Chondrocyte (in vitro differentiated cells): ENCODE measurements at regions not wholly inside any gene's neighbourhood (a gene's known extent, or its start where the extent isn't known, plus 50 kb on each side); places are given as distances from the start of the nearest gene placed in this dataset.

Source experiments
- DNase-seq: peaks from one replicate; pipeline ENCODE4 v3.0.0; 2021; ENCODE audit warnings: mixed read lengths, low spot score
- H3K27ac Mint-ChIP-seq: one replicate; pipeline ENCODE4 v1.8.0; 2021; ENCODE audit warnings: mild to moderate bottlenecking, moderate library complexity, mixed read lengths; ENCODE audit not compliant: unreplicated experiment
- H3K27me3 Mint-ChIP-seq: 2 replicates; pipeline ENCODE4 v1.8.0; 2021; ENCODE audit warnings: low read depth, mixed read lengths
- H3K36me3 Mint-ChIP-seq: 2 replicates; pipeline ENCODE4 v1.8.0; 2021; ENCODE audit warnings: low read depth, mixed read lengths
- H3K4me1 Mint-ChIP-seq: 2 replicates; pipeline ENCODE4 v1.8.0; 2021; ENCODE audit warnings: low read depth, mild to moderate bottlenecking, mixed read lengths
- H3K4me3 Mint-ChIP-seq: one replicate; pipeline ENCODE4 v1.8.0; 2021; ENCODE audit warnings: mild to moderate bottlenecking, moderate library complexity, mixed read lengths; ENCODE audit not compliant: unreplicated experiment
- H3K9me3 Mint-ChIP-seq: 2 replicates; pipeline ENCODE4 v1.8.0; 2021; ENCODE audit warnings: low read depth, mixed read lengths
- CTCF ChIP-seq: fragments of 200-600 bp; sonication (generic); IDR thresholded peaks from 2 replicates; pipeline ENCODE4 v1.5.0; 2021; ENCODE audit warnings: antibody characterized with exemption, mild to moderate bottlenecking, moderate library complexity

- no peak for DNase-seq
- peaks cover 5% of the 10 kb centered on the region for H3K4me1 Mint-ChIP-seq
- peaks cover 26% of the 10 kb centered on the region for H3K9me3 Mint-ChIP-seq
- no peaks in the 10 kb centered on the region for H3K27me3 Mint-ChIP-seq
- no peak for TF ChIP-seq CTCF
- no peak overlapping the region for H3K27ac Mint-ChIP-seq
- H3K4me3 Mint-ChIP-seq, result no peak overlapping the region
- H3K36me3 Mint-ChIP-seq, result peaks cover 8% of the 10 kb centered on the region
These were observed 416.8 kb downstream of the CCDC91 start for GRCh38 chr12:28606967-28607557.

- Mint-ChIP-seq H3K4me3 (no peak overlapping the region), H3K27ac (no peak overlapping the region), H3K27me3 (peaks cover 5% of the 10 kb centered on the region), H3K9me3 (peaks cover 30% of the 10 kb centered on the region), H3K36me3 (peaks cover 8% of the 10 kb centered on the region), H3K4me1 (peaks cover 5% of the 10 kb centered on the region)
- no peak for TF ChIP-seq CTCF
- no peak for DNase-seq
These were observed 420.3 kb downstream of the CCDC91 start for GRCh38 chr12:28610401-28611114.

DNA sequence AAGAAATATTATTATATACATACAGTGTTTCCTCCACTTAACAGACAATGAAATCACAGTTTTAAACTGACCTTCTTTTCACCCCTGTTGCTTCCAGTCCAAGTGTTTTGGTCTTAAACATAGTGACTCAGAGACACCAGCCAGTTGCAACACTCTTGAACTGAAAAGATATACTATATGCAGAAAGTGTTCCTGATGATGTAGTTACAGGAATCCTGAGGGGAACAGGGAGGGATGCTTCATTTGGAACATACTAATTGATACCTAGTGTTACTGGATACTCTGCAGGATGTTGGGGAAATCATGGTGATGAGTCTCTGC lies 420.8 kb downstream of the CCDC91 start:
- H3K9me3 Mint-ChIP-seq, result peaks cover 32% of the 10 kb centered on the region
- TF ChIP-seq CTCF, result no peak

DNA sequence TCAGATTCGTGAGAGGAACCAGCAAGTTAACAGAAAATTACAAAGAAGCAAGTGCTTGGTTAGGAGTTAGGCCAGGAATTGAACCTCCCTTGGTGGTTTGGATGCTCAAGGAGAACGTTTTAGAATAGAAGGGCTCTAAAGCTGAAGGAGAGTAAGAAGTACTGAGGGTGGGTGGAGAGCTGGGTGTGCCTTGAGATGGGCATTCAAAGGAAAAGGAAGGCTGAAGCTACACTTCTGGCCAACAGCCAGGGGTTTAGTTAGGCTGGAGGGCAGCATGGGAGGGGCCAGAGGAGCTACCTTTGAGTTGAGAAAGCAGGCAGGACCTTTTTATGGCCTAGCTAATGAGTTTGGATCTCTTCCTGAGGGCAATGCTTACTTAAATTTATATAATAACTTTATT lies 421.2 kb downstream of the CCDC91 start:
- Mint-ChIP-seq H3K27me3 (peaks cover 5% of the 10 kb centered on the region), H3K4me1 (peaks cover 5% of the 10 kb centered on the region), H3K27ac (peak overlapping the region; percentile 45), H3K36me3 (peaks cover 8% of the 10 kb centered on the region), H3K4me3 (no peak overlapping the region), H3K9me3 (peaks cover 32% of the 10 kb centered on the region)
- DNase-seq, result no peak
- no peak for TF ChIP-seq CTCF

More for the DNA sequence above, 420.8 kb downstream of the CCDC91 start:
- DNase-seq, result no peak
- Mint-ChIP-seq H3K4me3 (no peak overlapping the region), H3K4me1 (peaks cover 5% of the 10 kb centered on the region), H3K27ac (peak overlapping the region; percentile 45), H3K27me3 (peaks cover 5% of the 10 kb centered on the region), H3K36me3 (peaks cover 8% of the 10 kb centered on the region)

GRCh38 chr12:28618171-28618570 lies 427.9 kb downstream of the CCDC91 start:
- H3K9me3 Mint-ChIP-seq, result peaks cover 24% of the 10 kb centered on the region
- peaks cover 8% of the 10 kb centered on the region for H3K4me1 Mint-ChIP-seq
- no peak overlapping the region for H3K4me3 Mint-ChIP-seq
- peaks cover 12% of the 10 kb centered on the region for H3K27me3 Mint-ChIP-seq
- H3K36me3 Mint-ChIP-seq, result peaks cover 6% of the 10 kb centered on the region
- no peak for DNase-seq
- H3K27ac Mint-ChIP-seq, result no peak overlapping the region
- TF ChIP-seq CTCF, result no peak
